GM19043 (cell line): ENCODE measurements at regions not wholly inside any gene's neighbourhood (a gene's known extent, or its start where the extent isn't known, plus 50 kb on each side); places are given as distances from the start of the nearest gene placed in this dataset.
"Not testable (repeated sequence)": the region's sequence is repeated elsewhere in the genome, so short reads cannot be mapped to it uniquely, and the experiment has no call there.

Experiments used
- ATAC-seq: cut with Tn5 transposase; IDR thresholded peaks from one replicate; pipeline ENCODE4 v1.9.1; 2021; ENCODE audit warnings: low read depth; ENCODE audit not compliant: unreplicated experiment

DNA sequence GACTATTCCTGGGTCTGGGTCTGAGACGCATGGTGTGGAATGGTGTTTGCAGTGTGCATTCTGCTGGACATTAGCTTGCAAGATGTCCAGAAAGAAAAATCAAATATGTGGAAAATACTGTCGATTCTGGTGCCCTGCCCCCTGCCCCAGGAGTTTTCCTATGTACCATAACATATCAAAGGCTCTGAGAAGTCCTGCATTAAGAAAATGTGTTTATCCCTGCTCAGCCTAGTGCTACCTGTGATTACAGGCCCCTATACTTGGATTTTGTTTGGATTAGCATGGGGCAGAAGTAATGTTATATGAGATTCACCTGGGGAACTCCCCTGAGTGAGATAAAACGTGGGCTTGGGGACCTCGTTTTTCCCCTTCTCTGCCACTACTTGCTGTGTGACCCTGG, 325.0 kb downstream of the CBLN1 start:
- ATAC-seq = no peak

DNA sequence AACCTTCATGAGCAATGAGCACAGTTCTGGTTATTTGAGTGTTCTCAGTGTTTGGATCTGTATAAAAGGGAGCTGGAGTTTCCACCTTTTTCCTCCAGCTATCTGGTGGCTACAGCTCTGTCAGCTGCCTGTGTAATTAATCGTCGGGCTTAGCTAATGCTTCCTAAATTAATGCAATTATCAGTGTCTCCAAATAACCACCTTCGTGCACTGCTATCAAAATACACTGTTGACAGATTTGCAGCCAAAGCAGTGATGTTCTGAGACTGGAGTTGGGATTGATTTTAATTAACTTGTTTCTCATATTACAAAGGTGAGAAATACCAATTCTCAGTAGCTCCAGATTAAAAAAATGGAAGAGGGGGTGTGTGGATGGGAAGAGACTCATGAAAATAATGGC, 325.8 kb downstream of the CBLN1 start:
- no peak for ATAC-seq

DNA sequence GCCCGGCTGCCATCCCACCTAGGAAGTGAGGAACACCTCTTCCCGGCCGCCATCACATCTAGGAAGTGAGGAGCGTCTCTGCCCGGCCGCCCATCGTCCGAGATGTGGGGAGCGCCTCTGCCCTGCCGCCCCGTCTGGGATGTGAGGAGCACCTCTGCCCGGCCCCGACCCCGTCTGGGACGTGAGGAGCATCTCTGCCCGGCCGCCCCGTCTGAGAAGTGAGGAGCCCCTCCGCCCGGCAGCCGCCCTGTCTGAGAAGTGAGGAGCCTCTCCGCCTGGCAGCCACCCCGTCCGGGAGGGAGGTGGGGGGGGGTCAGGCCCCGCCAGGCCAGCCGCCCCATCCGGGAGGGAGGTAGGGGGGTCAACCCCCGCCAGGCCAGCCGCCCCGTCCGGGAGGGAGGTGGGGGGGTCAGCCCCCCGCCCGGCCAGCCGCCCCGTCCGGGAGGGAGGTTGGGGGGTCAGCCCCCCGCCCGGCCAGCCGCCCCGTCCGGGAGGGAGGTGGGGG, 330.0 kb downstream of the CBLN1 start:
- ATAC-seq = not testable (repeated sequence)

DNA sequence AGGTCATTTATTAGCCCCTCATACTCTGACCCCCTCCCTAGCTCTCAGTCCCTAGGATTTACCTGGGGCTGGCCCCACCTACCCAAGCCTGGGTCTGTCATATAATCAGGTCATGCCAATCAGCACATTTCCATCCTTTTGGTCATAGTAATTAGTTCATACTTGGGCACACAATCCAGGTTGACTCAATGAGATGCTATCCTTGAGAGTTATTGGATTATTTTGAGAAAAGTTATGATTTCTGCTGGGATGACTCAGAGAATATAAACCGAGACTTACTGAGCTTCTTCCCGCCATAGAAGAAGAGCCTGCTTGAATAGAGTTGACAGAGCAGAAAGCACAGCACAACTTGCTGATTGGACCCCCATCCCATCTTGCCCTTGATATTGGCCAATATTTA, 331.5 kb downstream of the CBLN1 start:
- ATAC-seq = no peak

DNA sequence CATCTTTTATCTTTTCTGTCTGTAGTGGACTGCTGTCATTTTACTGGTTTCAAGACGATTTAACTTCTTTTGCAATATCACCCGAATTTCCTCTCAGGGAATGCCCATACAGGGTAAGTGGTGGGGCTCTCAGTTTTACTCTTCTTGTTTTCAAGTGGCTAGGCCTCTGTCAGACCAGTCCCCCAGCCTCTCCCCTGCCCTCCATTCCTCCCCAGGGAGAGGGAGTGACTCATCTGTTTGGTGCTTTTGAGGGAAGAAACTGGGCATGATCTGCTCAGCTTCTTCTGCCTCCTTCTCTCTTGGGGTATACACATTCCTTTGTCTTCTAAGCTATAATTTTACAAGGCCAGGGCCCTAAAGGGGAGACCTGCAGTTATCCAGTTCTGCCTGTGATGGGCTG, 332.0 kb downstream of the CBLN1 start:
- no peak for ATAC-seq

DNA sequence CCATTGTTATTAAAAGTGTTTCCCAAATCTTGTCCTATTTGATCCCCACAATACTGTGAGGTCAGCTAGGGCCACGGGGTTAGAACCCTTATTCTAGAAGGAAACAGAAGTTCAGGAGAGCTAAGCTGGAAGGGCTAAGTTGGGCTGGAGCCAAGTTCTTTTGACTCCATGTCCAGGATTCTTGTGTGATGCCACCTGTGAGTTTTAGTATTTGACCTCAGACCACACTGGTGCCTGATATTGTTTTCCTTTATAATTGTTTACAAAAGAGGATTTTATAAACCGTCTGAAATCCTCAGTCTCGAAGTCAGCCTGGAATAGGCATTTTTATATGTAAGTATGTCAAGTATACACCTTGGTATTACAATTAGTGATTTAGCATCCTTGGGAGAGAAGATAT, 332.7 kb downstream of the CBLN1 start:
- no peak for ATAC-seq

DNA sequence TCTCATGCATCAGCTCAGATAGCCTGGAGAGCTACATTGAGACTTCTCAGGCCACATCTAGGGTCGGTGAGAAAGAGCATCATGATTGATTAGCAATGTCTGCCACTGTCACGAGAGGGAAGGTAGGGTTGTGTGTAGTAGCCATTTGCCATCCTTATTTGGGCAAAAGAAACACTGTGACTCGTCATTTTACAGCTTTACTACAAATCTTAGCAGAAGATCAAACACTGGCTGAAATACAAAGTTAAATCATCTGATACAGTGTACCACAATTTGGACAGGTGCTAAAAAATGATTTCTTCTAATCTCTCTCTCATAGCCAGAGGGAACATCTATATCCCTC, 334.3 kb downstream of the CBLN1 start:
- ATAC-seq = no peak

DNA sequence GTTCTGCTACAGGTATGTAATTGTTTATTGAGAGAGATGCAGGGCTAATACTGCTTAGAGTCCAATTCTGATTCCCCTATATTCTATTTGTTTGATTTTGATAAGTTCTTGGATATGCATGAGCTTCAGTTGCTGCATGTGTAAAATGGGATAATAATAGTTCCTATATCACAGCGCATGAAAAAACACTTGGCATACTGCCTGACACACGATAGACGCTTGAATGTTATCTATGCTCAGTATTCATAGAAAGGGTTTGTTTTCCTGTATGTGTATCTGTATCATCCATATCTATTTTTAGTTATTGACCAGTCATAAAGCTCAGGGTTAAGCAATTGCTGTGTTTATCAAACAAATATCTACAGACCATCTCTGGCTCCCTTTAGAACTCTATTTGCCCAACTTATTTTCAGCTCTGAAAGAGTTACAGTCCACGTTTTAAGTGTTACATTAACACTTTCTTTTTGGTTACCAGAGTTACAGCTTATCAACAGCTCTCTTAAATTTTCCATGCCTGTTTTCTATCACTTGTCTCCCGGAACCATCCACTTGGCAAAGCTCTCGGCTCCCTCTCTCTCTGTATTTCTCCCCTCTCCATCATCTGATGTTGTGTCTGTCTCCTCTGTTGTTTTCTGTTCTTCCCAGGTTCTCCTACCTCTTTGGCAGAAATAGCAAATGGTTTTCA, 334.8 kb downstream of the CBLN1 start:
- no peak for ATAC-seq

DNA sequence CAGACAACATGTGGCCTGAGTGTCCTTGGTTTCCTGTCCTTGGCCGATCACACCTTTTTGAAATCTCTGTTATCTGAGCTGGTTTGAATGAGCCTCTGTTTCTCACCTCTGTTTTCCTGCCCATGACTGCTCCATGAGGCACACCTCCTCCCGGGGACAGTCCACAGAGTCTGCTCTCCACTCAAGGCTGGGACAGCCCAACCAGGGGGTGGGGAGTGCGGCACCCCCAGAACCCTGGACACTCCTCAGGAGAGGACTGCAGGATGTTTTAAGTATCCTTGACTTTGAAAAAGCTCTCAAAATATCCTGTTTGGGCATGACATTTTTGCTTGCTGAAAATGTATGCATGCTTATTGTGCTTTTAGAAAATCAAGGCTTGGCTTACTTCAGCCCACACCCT, 333.0 kb upstream of the N4BP1 start:
- no peak for ATAC-seq

DNA sequence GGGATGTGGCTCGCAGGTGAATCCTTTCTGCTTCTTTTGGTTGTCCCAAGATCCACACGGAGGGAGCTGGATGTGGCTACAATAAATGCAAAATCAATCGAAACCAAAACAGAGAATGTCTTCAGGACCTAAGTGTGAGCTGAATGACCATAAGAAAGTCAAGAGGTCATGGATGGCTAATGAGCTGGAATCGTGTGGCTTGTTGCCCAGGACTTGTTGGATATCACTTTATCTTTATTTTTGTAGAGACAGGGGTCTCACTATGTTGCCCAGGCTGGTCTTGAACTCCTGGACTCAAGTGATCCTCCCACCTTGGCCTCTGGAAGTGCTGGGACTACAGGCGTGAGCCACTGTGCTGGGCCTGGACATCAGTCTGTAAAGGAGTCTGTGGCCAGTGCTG, 326.8 kb upstream of the N4BP1 start:
- ATAC-seq = no peak

DNA sequence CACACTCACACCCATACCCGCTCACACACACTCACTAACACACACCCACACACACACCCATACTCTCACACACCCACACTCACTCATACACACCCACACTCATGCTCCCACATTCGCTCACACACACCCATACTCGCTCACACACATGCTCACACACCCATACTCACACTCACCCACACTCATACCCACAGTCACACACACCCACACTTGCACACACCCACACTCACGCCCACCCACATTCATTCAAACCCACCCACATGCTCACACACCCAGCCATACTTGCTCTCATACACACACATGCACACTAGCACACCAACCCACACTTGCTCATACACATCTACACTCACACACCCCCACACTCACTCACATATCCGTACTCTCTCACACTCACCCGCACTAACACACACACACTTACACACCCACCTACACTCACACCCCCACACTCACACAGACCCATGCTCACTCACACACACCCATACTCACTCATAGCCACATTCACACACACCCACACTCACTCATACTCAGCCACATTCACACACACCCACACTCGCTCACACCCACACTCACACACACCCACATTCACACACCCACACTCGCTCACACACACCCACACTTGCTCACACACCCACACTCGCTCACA, 322.4 kb upstream of the N4BP1 start:
- no peak for ATAC-seq

DNA sequence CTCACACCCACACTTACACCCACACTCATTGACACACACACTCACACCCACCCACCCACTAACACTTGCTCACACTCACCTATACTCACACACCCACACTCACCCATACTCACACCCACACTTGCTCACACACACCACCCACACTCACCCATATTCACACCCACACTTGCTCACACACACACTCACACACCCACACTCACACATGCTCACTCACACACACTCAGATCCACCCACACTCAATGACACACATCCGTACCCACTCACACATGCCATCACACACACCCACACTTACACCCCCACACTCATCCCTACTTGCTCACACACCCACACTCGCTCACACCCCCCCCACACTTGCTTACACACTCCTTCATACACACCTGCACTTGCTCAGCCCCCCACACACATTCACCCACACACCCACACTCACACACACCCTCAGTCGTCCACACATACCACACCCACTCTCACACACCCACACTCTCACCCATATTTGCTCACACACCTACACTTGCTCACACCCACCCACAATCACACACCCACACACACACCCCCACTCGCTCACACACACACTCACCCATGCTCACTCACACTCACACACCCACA, 321.1 kb upstream of the N4BP1 start:
- ATAC-seq = no peak

DNA sequence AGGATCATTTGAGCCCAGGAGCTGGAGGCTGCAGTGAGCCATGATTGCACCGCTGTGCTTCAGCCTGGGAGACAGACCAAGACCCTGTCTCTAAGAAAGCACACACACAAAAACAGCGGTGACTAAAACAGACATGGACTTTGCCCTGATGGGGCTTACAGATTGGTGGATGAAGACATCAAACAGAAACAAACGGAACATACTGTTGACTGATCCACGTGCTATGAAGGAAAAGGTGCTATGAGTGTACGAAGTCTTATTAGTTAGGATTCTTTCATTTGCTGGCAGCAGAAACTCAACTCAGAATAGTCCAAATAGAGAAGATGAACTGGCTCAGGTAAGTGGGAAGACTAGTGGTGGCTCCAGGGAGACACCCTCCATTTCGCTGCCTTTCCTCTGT, 309.8 kb upstream of the N4BP1 start:
- no peak for ATAC-seq

DNA sequence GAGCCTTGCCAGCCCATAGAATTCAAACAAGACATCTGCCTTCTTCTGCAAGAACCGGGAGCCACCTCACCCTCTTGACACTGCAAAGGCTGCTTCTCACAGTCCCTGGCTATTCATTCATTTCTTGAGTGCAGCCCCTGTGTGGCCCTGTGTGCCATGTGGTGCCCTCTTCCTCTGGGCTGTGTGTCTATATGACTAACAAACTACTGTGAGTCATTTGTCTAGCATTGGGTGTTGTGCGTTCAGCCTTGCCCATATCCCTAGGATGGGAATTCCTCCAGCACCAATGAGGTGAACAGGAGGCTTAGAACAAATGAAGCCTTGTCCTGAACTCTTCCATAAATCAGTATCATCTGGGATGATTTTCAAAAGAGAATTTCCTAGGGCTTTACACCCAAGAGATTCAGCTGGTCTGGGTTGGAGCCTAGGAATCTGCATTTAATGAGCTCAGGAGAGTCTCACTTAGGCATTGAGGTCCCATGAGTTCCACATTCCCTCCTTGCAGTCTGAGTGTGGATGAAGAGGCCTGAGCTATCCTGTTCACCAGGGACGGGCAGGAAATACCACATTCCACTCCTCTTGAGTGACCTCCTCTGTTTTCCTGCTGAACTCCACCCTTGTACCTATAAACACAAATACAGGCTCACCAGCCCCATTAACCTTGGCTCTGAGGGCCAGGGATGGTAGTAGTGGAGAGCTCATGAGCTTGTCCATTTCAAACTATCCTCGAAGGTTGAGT, 308.7 kb upstream of the N4BP1 start:
- ATAC-seq = no peak

DNA sequence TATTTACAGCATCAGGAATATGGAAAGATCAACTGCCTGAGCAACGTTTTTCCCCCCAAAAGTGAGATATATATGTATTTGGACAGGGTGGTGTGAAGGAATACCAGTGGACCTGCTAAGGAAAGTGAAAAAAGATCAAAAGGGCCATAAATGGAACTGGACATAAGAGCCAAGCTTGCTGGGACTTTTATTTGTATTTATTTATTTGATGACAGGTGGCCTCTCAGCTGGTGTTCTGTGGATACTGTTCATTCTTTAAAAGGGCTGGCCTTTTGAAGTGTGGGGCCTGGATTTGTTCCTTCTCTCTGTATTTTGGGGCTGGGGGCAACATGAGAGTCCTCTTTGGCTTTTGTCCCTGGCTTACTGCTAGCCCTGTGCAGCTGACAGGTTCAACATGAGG, 306.6 kb upstream of the N4BP1 start:
- no peak for ATAC-seq

DNA sequence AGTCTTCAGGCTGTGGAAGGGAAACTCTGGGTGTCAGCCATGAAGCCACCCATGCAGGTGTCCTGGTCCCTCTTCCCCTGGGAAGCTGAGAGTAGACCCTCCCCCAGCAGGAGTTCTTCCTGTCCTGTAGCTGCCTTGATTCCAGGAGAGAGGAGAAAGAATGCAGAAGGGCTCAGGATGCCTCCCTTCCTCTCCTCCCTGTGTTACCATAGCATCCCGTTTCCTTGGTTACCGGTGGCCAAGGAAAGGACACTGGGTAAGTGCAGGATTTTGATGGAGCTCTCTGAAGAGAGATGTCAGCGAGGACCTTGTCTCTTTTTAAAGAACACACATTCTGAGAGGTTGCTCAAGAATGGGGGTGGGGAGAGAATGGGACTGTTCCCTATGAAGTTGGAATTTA, 304.1 kb upstream of the N4BP1 start:
- no peak for ATAC-seq

DNA sequence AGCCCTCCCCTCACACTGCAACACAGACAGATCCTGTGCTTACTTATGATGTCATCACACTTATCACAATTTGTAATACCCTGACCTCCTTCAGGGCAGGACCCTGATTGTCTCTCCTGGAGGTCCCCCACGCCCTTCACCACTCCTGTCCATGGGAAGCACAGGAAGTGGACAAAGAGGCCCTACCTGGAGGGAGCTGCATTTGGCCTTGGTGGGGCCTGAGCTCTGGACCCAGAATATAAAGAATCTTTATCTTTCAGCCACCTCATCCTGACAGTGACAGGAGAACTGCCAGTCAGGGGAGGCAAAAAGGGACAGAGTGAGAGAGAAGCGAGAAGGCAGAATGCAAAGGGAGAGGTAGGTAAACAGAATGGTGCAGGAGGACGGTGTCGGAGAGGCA, 303.4 kb upstream of the N4BP1 start:
- no peak for ATAC-seq

DNA sequence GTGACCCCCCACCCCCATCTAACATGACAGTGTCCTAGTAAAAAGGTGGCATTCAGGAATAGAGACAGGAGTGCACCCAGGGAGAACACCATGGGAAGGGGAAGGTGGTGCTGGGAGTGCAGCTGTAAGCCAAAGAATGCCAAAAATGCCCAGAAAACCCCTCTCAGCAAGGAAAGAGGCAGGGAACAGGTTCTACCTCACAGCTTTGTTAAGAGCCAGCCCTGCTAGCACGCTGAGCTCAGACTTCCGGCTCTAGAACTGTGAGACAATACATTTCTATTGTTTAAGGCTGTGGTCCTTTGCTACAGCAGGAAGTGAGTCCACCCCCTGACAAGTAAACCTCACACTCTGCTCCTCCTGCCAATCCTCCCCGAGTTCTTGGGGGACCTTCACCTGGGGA, 302.4 kb upstream of the N4BP1 start:
- ATAC-seq = no peak

DNA sequence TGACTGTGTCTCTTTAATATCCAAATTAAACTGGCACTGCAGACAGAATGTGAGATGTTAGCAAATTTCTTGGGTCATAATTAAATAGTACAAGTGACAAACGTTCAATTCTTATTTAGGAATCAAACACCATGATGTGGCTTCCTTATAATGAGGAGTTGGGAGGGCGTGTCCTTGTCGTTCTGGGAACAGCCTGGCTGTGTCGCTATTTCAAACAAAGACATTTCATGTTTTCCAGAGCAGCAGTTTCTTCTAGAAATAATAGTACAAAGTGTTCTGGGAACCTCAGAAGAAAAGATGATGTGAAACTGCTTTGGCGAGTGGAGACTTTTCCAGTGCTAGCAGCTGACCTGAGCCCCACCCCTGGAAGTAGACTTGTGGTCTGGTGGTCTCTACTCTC, 301.7 kb upstream of the N4BP1 start:
- no peak for ATAC-seq

DNA sequence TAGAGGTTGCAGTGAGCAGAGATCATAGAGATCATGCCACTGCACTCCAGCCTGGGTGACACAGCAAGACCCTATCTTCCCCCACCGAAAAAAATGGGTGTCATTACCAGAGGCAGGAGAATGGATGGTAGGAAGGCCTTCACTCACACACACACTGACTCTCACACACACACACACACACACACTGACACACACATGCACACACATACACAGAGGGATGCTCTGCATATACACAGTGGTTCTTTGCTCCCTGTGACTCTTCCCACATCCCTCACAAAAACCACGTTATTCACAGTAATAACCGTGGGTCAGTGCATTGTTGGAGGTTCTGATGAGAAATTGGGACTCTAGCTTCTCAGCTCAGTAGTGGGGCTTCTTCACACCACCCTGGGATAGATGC, 300.2 kb upstream of the N4BP1 start:
- ATAC-seq = no peak

DNA sequence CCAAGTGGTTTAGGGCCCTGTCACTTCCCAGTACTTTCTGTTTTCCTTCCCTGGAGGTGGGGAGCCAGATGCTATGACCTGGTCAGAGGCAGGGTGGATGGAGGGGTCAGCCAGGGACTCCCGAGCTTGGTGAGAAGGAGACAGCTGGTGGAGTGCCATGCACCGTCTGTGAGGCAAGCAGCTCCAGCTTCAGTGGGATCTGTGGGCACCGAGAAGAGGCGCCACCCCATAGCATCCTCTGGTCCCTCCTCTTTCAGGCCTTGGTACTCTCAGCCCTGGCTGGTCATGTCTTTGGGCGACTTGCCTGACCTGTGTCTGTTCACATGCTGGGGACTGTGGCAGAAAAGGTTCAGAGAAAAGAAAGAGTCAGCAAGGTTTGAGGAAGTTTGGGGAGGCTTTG, 299.3 kb upstream of the N4BP1 start:
- ATAC-seq = no peak
